ENCODE measurements at regions not wholly inside any gene's neighbourhood (a gene's known extent, or its start where the extent isn't known, plus 50 kb on each side); places are given as distances from the start of the nearest gene placed in this dataset.
A peak's percentile ranks its signal among the peaks of the same experiment; 100 is the strongest.

DNA sequence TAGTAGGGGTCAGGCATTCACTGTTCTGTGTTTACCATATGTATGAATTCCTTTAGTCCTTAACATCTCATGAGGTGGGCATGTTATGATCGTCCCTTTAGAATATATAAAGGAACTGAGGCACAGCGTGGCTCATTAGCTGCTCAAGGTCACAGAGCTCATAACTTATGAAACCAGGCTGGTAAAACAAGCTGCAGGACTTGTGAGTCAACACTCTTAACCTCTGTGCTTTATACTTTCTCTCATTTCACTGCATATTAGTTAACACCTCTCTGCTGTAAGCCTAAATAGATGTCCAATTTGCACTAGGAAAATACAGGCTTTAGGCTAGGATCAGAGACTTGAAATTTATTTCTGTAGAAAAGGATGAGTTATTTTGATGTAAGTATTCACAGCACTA lies 180.3 kb upstream of the HDAC9 start:
- no peak for TF ChIP-seq CTCF (IDR thresholded peaks at IDR 0.05; ENCODE audit: extremely low read depth, missing control alignments)
- DNase-seq (ENCODE audit: low spot score), result no peak

GRCh38 chr7:18317941-18318340 lies 177.6 kb upstream of the HDAC9 start:
- TF ChIP-seq CTCF (IDR thresholded peaks at IDR 0.05; ENCODE audit: extremely low read depth, missing control alignments), result no peak
- no peak for DNase-seq (ENCODE audit: low spot score)

DNA sequence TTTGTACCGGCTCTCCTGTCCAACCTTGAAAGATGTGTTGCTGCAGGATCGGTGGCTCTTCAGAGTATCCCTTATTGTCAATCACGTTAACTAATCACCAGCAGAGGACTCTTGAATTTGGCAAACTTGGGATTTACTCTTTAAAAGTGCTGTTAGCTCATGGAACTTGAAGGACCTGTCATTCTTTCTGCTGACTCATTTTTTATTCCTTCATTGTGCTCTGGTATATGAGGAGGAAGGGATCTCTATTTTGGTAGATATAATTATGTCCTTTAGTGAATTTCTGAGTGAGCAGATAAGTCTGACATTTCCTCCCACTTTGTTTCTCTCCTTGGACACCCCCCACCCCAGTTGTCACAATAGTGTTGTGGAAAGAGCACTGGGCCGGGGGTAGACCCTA lies 175.1 kb upstream of the HDAC9 start:
- no peak for DNase-seq (ENCODE audit: low spot score)
- TF ChIP-seq CTCF (IDR thresholded peaks at IDR 0.05; ENCODE audit: extremely low read depth, missing control alignments), result no peak

GRCh38 chr7:18320971-18321567 lies 174.5 kb upstream of the HDAC9 start:
- peak; percentile 42 for DNase-seq (ENCODE audit: low spot score)
- peak; percentile 38 for TF ChIP-seq CTCF (IDR thresholded peaks at IDR 0.05; ENCODE audit: extremely low read depth, missing control alignments)

DNA sequence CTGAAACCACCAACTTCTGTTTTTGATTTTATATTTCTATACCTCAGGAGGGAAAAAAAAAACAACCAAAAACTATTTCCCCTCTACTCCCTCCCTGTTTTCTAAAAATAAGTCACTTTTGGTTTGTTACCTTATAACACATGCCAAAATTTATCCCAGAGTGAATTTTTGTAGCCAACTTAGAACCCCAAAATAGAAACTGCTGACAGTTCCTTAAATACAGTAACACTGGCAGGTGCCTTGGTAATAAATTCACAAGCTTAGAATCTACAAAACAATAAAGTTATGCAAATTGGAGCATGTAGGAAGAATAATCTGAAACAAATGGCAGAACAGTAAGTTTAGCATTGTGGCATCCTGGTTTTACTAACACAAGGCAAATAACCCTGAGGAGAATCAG lies 165.0 kb upstream of the HDAC9 start:
- DNase-seq (ENCODE audit: low spot score), result no peak

GRCh38 chr7:18336626-18337025 lies 158.9 kb upstream of the HDAC9 start:
- no peak for TF ChIP-seq CTCF (IDR thresholded peaks at IDR 0.05; ENCODE audit: extremely low read depth, missing control alignments)
- DNase-seq (ENCODE audit: low spot score), result no peak

More for the DNA sequence above, 165.0 kb upstream of the HDAC9 start:
- TF ChIP-seq CTCF (IDR thresholded peaks at IDR 0.05; ENCODE audit: extremely low read depth, missing control alignments), result no peak

GRCh38 chr7:18337048-18337809 lies 158.3 kb upstream of the HDAC9 start:
- TF ChIP-seq CTCF (IDR thresholded peaks at IDR 0.05; ENCODE audit: extremely low read depth, missing control alignments), result no peak
- DNase-seq (ENCODE audit: low spot score), result no peak
